Ammon's horn (tissue), 1 donor: ENCODE measurements at regions not wholly inside any gene's neighbourhood (a gene's known extent, or its start where the extent isn't known, plus 50 kb on each side); places are given as distances from the start of the nearest gene placed in this dataset.
"Not testable (repeated sequence)": the region's sequence is repeated elsewhere in the genome, so short reads cannot be mapped to it uniquely, and the experiment has no call there.

Experiments used
- DNase-seq: peaks from one replicate; pipeline ENCODE4 v3.0.0-alpha.2; 2016; ENCODE audit warnings: low spot score

DNA sequence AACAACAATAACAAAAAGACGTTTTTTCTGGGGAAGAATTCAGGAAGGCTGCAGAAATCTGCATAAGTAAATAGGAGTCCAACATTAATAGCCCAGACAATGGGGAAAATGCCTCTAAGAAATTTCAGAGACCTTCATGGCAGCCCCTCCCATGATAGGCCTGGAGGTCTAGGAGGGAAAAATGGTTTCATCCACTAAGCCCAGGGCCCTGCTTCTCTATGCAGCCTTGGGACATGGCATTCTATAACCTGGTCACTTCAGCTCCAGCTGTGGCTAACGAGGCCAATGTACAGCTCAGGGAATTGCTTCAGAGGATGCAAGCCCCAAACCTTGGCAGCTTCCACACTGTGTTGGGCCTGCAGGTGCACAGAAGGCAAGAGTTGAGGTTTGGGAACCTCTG is 125.6 kb upstream of the GMNC start:
- DNase-seq, result no peak

DNA sequence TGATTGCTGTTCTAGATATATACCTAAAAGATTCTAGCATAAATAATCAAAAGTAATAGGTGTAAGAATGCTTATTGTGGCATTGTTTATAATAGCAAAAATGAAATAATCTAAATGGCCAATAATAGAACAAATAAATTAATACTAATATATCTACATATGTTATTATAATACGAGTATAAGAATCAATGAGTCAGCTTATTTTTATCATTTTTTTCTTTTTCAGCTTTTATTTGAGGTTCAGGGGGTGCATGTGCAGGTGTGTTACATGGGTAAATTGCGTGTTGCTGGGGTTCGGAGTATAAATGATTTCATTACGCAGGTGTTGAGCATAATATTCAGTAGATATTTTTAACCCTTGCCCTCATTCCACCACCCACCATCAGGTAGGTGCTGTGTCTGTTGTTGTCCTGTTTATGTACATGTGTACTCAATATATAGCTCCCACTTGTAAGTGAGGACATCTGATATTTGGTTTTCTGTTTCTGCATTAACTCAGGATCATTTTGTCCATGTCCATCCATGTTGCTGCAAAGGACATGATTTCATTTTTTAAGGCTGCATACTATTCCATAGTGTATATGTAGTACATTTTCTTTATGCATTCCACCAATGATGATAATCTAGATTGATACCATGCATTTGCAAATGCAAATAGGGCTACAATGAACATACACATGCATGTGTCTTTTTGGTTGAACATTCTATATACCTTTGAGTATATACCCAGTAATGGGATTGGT is 122.2 kb upstream of the GMNC start:
- no peak for DNase-seq

DNA sequence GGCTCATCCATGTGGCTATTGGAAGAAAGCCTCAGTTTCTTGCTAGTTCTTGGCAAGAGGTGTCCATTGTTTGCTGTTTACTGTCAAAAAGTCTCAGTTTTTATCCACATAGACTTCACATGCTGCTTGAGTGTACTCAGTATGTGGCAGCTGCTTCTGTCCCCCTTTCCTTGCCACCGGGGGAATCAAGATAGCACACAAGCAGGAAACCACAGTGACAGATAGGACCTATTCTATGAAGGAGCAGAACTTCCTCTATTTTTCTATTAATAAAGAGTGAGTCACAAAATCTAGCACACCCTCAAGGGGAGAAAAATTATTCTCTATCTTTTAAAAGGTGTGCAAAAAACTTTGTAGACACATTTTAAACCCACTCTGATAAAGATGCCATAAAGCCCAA is 121.4 kb upstream of the GMNC start:
- no peak for DNase-seq

DNA sequence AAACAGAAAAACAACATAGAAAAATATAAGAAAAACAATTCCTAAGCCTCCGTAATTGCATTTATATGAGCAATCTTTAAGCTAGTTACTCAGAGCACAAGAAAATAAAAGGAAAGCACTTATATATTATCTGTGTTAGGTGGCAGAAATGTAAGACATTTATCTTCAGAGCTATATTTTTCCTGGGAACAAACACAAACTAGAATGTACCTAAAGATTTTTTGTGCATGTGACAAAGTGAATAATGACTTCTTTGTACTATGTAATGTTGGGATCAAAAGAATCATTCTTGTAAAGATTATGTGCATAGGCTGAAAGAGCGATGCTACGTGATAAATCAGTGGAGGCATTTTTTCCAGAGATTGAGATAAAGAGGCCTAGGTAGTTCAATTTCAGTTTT is 111.3 kb upstream of the GMNC start:
- no peak for DNase-seq

DNA sequence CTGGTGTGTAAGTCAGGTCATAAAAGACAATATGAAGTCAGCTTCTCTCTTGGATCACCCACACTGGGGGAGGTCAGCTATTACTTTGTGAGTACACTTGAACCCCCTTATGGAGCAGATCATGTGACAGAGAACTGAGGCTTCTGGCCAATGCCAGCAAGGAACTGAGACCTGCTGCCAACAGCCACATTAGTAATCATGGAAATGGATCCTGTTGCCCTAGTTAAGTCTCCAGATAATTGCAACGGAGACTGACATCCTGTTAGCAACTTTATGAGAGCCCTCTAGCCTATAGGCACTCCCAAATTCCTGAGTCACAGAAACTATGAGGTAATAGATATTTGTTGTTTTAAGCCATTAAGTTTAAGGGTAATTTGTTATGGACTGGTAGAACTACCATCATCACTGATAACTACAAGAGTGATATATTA is 110.4 kb upstream of the GMNC start:
- no peak for DNase-seq

DNA sequence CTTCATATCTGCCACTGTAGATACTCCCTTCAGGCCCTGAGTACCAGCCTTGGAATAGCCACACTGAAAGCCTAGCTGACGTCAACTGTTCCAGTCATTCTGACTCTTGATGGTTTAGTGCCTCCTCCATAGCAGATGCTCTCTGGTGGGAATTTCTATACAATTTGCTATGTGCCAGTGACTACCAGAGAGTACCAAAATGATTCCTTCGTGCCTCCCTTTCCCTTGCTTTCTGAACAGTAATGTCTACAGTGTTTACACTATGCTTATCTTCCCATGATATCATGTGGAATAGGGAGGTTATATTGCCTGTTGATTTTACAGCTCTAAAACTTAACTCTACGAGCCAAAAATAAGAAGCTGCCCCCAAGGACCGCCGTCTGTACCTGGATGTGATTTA is 109.7 kb upstream of the GMNC start:
- DNase-seq, result no peak

DNA sequence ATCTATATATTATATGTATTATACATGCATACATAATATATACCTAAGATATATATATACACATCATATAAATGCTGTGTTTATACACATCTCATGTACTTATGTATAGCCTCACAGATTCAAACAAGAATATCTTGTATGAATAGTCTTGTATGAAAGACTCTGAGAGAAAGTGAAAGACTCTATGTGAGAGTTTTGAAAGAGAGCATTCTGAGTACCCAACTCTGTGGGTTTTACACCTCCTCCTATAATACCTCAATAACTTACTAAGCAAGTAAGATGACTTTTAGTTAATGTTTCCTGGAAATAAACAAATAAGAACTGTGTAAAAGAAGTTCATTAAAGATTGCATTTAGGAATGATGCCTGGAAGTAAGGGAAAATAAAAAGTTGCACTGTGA is 108.1 kb upstream of the GMNC start:
- DNase-seq, result no peak

DNA sequence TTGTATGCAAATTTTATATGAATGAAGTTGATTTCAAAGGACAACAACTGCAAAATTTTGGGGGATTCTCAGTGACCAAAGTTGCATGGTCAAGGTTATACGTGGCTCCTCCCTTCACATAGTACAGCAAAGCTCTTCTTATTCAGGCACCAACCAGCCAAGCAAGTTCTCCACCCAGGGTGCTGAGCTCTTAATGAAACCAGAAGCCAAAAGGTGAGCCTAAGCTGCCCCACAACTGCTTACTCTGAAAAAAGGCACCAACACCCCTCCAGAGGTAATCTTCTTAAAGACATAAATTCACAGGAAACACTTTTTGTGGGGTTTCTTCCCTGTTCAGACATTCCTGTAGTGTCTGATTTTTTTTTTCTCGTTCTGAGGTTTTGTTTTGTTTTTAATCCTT is 106.1 kb upstream of the GMNC start:
- DNase-seq, result no peak

DNA sequence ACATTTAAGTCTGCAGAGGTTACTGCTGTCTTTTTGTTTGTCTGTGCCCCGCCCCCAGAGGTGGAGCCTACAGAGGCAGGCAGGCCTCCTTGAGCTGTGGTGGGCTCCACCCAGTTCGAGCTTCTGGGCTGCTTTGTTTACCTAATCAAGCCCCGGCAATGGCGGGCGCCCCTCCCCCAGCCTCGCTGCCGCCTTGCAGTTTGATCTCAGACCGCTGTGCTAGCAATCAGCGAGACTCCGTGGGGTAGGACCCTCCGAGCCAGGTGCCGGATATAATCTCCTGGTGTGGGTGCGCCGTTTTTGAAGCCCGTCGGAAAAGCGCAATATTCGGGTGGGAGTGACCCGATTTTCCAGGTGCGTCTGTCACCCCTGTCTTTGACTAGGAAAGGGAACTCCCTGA is 102.4 kb upstream of the GMNC start:
- not testable (repeated sequence) for DNase-seq

DNA sequence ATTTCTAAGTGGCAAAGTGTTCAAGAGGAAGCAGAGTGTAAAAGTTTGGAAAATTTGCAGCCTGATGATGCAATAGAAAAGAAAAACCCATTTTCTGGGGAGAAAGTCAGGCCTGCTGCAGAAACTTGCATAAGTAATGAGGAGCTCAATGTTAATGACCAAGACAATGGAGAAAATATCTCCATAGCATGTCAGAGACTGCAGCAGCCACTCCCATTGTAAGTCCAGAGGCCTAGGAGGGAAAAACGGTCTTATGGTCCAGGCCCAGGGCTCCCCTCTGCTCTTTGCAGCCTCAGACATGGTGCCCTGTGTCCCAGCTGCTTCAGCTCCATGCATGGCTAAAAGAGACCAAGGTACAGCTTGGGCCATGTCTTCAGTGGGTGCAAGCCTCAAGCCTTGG is 96.6 kb upstream of the GMNC start:
- DNase-seq, result no peak

DNA sequence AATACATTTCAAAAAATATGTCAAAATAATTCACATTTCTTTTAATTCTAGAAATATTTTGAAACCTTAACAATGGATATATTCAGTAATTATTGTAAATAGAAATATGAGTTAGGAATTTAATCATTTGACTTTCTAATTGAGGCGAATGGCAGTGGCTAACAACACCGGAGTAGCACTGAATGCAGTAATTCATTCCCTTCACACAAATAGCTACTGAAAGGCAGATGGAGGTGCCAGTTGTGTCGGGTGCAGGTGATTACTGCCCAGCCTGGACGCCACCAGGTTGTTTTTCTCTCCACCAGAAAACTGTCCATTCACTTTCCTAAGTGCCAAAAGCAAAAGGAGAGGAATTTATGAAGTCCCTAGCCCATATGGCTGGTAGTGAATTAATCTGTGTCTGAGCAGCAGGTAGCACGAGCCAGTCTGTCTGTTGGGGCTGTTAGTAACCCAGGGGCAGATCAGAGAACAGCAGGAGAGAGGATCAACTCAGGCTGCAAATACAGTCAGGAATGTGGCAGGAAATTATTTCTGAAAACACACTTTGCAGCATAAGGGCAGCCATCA is 79.3 kb upstream of the GMNC start:
- DNase-seq, result no peak

DNA sequence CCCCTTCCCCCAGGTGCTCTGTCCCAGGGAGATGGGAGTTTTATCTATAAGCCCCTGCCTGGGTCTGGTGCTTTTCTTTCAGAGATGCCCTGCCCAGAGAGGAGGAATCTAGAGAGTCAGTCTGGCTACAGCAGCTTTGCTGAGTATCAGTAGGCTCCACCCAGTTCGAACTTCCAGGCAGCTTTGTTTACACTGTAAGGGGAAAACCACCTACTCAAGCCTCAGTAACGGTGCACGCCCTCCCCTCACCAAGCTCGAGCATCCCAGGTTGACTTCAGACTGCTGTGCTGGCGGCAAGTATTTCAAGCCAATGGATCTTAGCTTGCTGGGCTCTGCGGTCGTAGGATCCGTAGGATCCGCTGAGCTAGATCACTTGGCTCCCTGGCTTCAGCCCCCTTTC is 72.1 kb upstream of the GMNC start:
- not testable (repeated sequence) for DNase-seq

DNA sequence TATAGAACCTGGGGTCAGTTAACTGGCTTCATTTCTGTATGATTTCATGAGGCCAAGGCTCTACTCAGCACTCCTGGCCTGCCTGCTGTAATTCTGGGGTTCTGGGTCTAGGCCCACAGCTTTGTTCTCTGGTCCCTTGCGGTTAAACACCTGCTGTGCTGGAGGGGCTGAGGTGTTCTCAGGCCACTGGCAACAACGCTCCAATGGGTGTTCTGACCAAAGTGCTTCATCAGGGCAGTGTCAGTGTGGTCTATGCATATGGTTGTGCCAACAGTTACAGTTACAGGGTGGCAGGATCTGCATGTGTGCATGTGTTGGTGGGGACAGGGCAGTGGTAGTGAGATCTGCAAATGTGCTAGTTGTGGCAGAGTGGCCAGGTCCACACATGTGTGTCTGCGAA is 64.1 kb upstream of the GMNC start:
- no peak for DNase-seq

DNA sequence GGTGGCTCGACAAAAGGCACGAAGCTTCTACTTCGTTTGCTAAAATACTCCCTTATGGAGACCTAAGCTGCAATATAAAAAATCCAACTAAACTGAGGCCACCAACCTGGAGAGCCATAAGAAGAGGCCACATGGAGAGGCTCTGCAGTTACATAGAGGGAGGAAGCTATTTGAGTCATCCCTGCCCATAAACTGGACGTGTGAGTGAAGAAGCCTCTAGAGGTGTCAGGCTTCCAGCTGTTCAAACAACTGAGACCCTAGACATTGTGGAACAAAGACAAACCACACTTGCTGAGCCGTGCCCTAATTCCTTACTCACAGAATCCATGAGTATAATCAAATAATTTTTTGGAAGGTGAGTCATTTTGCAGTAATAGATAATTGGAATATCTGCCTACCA is 50.2 kb upstream of the GMNC start:
- no peak for DNase-seq
